Thymus (tissue), 11 donors: ENCODE measurements at regions not wholly inside any gene's neighbourhood (a gene's known extent, or its start where the extent isn't known, plus 50 kb on each side); places are given as distances from the start of the nearest gene placed in this dataset.

ENCODE experiments used
- DNase-seq, 9 donors: peaks; one replicate each; pipeline ENCODE4 v3.0.0-alpha.2; 2013; ENCODE audit warnings: low spot score in 9 of 9, low read depth in 6 of 9, missing footprints in 1 of 9
- H3K27ac ChIP-seq, 2 donors: one replicate each; pipeline ENCODE4 v1.5.1; 2013; ENCODE audit warnings: control low read depth in 1 of 2, low read depth in 1 of 2, low read length in 1 of 2, mild to moderate bottlenecking in 1 of 2, moderate library complexity in 1 of 2
- H3K27me3 ChIP-seq, 2 donors: one replicate each; pipeline ENCODE4 v1.5.1; 2013; ENCODE audit warnings: low read length in 1 of 2; ENCODE audit not compliant: control insufficient read depth in 2 of 2, insufficient read depth in 1 of 2
- H3K36me3 ChIP-seq, 2 donors: one replicate each; pipeline ENCODE4 v1.5.1; 2013; ENCODE audit warnings: low read length in 1 of 2, mild to moderate bottlenecking in 1 of 2, moderate library complexity in 1 of 2; ENCODE audit not compliant: control insufficient read depth in 2 of 2, insufficient read depth in 2 of 2
- H3K4me1 ChIP-seq, 2 donors: one replicate each; pipeline ENCODE4 v1.5.1; 2013; ENCODE audit warnings: low read length in 2 of 2; ENCODE audit not compliant: control insufficient read depth in 2 of 2, insufficient read depth in 2 of 2
- H3K4me3 ChIP-seq, 2 donors: one replicate each; pipeline ENCODE4 v1.5.1; 2013; ENCODE audit warnings: low read length in 2 of 2, control low read depth in 1 of 2, mild to moderate bottlenecking in 1 of 2
- H3K9me3 ChIP-seq, 2 donors: one replicate each; pipeline ENCODE4 v1.5.1; 2013; ENCODE audit warnings: low read length in 1 of 2, mild to moderate bottlenecking in 1 of 2; ENCODE audit not compliant: control insufficient read depth in 2 of 2, insufficient read depth in 1 of 2
- WGBS: extraction: QIAGEN DNeasy Blood & Tissue Kit; methylation state at CpG from one replicate; pipeline ENCODE4 v1.1.7; 2013; 5-methylcytosine and 5-hydroxymethylcytosine counted together
- donor health status: healthy.

GRCh38 chr6:30396833-30397479 is 52.0 kb downstream of the RPP21 start:
- peak; percentile 38 to 84 (median 70) for DNase-seq
- no peaks in the 10 kb centered on the region for H3K4me1 ChIP-seq
- H3K4me3 ChIP-seq, result no peak overlapping the region
- peaks cover 0 to 3% of the 10 kb centered on the region in 2 donors for H3K9me3 ChIP-seq
- H3K36me3 ChIP-seq, result no peaks in the 10 kb centered on the region
- H3K27ac ChIP-seq, result no peak overlapping the region
- 16% methylated on average over 20 of the region's 20 CpGs for WGBS
- peaks cover 8 to 46% of the 10 kb centered on the region in 2 donors for H3K27me3 ChIP-seq

- H3K27ac ChIP-seq, result no peak overlapping the region
- H3K4me3 ChIP-seq, result no peak overlapping the region
- DNase-seq, result no peak
- H3K27me3 ChIP-seq, result peaks cover 8 to 42% of the 10 kb centered on the region in 2 donors
- WGBS, result 85% methylated on average over 3 of the region's 3 CpGs
- H3K4me1 ChIP-seq, result no peaks in the 10 kb centered on the region
- peaks cover 0 to 3% of the 10 kb centered on the region in 2 donors for H3K9me3 ChIP-seq
- H3K36me3 ChIP-seq, result no peaks in the 10 kb centered on the region
Observed at GRCh38 chr6:30397697-30398096, 52.7 kb downstream of the RPP21 start.

GRCh38 chr6:30399390-30400058 is 54.6 kb downstream of the RPP21 start:
- Histone ChIP-seq H3K4me1 (no peaks in the 10 kb centered on the region), H3K36me3 (no peaks in the 10 kb centered on the region), H3K27ac (no peak overlapping the region), H3K4me3 (no peak overlapping the region), H3K9me3 (peaks cover 0 to 3% of the 10 kb centered on the region in 2 donors), H3K27me3 (peaks cover 8 to 37% of the 10 kb centered on the region in 2 donors)
- WGBS, result over 99% methylated on average over 2 of the region's 2 CpGs
- no peak for DNase-seq

- no peak for DNase-seq
- H3K4me3 ChIP-seq, result no peak overlapping the region
- peaks cover 0 to 26% of the 10 kb centered on the region in 2 donors for H3K27me3 ChIP-seq
- no peaks in the 10 kb centered on the region for H3K36me3 ChIP-seq
- H3K27ac ChIP-seq, result no peak overlapping the region
- H3K4me1 ChIP-seq, result no peaks in the 10 kb centered on the region
- H3K9me3 ChIP-seq, result peaks cover 0 to 5% of the 10 kb centered on the region in 2 donors
- 71% methylated on average over 2 of the region's 2 CpGs for WGBS
Observed at GRCh38 chr6:30405934-30406333, 61.0 kb downstream of the RPP21 start.

DNA sequence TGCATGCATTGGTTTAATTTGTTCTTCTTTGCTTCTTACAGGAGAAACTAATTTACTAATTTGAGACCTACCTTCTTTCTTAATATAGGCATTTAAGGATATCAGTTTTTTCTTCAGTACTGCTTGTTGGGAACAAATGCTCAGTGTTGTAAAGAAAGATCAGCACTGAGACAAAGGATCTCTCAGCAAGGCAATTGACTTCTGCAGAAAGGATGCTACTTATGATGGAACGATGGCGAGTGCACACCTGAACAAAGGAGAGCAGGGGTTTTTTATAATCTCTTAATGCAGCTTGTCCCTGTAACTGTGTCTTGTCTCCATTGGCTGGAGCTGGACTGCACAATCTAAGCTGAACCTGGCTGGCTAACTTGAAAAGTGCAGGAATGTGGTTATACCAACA is 64.2 kb downstream of the RPP21 start:
- Histone ChIP-seq H3K4me3 (no peak overlapping the region), H3K4me1 (no peaks in the 10 kb centered on the region), H3K36me3 (no peaks in the 10 kb centered on the region), H3K27ac (no peak overlapping the region), H3K27me3 (peaks cover 0 to 36% of the 10 kb centered on the region in 2 donors), H3K9me3 (peaks cover 0 to 5% of the 10 kb centered on the region in 2 donors)
- 74% methylated on average over 2 of the region's 2 CpGs for WGBS
- no peak for DNase-seq

GRCh38 chr6:30411515-30412207 is 66.7 kb downstream of the RPP21 start:
- no peaks in the 10 kb centered on the region for H3K4me1 ChIP-seq
- H3K9me3 ChIP-seq, result peaks cover 0 to 5% of the 10 kb centered on the region in 2 donors
- WGBS, result 36% methylated on average over 17 of the region's 17 CpGs
- H3K27ac ChIP-seq, result no peak overlapping the region
- H3K27me3 ChIP-seq, result peaks cover 0 to 48% of the 10 kb centered on the region in 2 donors
- H3K36me3 ChIP-seq, result no peaks in the 10 kb centered on the region
- H3K4me3 ChIP-seq, result no peak overlapping the region
- DNase-seq, result peak in 6 of 9 donors; percentile 9 to 54 (median 16)

GRCh38 chr6:30418448-30418847 is 70.9 kb upstream of the HLA-E start:
- peaks cover 4 to 40% of the 10 kb centered on the region in 2 donors for H3K27me3 ChIP-seq
- DNase-seq, result no peak

DNA sequence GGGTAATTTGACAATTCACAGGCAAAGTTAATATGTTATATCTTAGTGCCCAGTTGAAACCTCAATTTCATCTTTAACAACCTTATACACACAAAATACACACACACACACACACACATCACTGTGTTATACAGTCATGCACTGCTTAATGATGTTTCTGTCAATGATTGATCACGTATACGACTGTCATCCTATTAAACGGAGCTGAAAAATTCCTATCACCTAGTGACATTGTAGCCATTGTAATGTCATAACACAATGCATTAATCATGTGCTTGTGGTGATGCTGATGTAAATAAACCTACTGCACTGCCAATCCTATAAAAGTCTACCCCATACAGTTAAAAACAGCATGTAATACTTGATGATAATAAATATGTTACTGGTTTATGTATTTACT is 64.8 kb upstream of the HLA-E start:
- no peaks in the 10 kb centered on the region for H3K4me1 ChIP-seq
- H3K27ac ChIP-seq, result no peak overlapping the region
- H3K4me3 ChIP-seq, result no peak overlapping the region
- no peaks in the 10 kb centered on the region for H3K9me3 ChIP-seq
- DNase-seq, result no peak
- H3K27me3 ChIP-seq, result peaks cover 0 to 10% of the 10 kb centered on the region in 2 donors
- WGBS, result 71% methylated on average over 3 of the region's 3 CpGs
- H3K36me3 ChIP-seq, result no peaks in the 10 kb centered on the region

More at GRCh38 chr6:30418448-30418847, 70.9 kb upstream of the HLA-E start:
- no peaks in the 10 kb centered on the region for H3K36me3 ChIP-seq
- no peaks in the 10 kb centered on the region for H3K4me1 ChIP-seq
- H3K9me3 ChIP-seq, result peaks cover 0 to 1% of the 10 kb centered on the region in 2 donors
- no peak overlapping the region for H3K4me3 ChIP-seq
- no peak overlapping the region for H3K27ac ChIP-seq
- WGBS, result 86% methylated on average over 13 of the region's 13 CpGs
